HG02938 (cell line): ENCODE measurements at regions not wholly inside any gene's neighbourhood (a gene's known extent, or its start where the extent isn't known, plus 50 kb on each side); places are given as distances from the start of the nearest gene placed in this dataset.

Experiments used
- ATAC-seq: cut with Tn5 transposase; IDR thresholded peaks from one replicate; pipeline ENCODE4 v1.9.1; 2021; ENCODE audit warnings: mild to moderate bottlenecking, moderate library complexity; ENCODE audit not compliant: unreplicated experiment

DNA sequence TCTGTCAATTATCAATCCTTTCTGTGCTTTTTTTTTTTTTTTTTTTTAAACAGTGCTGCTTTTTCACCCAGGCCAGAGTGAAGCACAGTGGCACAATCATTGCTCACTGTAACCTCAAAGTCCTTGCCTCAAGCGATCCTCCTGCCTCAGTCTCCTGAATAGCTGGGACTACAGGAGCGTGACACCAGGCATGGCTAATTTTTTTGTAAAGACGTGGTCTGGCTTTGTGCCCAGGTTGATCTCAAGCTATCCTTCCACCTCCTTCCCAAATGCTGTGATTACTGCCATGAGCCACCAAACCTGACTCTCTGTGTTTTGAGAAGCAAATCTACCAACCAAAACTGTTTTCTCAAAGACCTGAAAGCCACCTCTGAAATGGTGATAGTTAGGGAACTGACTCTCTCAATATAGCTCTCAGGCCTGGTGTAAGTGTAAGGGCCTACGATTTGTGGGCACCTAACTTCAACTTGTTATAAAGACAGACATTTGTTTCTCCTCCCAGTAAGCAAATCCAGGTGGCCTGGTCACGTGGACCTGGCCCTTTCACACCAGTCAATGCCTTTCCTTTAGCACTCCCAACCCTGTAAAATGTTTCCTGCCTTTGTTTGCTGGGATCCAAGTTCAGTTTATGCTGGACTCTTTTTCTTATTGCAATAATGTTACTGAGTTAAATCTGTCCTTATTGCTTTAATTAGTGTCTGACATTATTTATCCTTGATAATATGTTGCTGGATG is 2015.9 kb downstream of the PCDH7 start:
- no peak for ATAC-seq

DNA sequence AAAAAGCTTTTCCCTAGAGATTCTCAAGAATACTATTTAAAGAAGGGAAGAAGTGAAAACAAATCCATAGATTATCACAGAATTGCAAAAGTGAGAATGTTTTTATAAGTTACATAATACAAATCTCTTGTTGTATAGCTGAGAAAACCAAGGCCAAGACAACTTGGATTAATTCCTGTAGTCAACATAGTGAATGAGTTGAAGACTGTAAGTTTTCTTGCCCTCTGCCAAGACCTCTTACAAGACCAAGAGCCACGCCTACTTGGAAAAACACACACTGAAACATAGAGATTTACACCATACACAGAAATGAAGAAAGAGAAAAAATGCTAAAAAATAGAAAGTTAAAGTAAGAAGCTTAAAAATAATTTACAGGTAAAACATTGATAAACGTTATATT is 2024.0 kb downstream of the PCDH7 start:
- ATAC-seq, result no peak

DNA sequence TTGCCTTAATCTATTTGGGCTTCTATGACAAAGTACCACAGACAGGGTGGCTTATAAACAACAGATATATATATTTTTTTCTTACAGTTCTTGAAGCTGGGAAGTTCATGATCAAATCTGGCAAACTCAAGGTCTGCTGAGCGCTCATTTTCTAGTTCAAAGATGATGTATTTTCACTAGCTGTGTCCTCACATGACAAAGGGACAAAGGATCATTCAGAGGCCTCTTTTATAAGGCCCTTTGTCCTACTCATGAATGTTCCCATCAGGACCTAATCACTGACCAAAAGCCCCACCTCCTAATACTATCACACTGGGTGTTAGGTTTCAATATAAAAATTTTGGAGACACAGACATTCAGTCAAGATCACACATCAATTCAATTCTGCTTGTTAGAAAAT is 2025.2 kb downstream of the PCDH7 start:
- no peak for ATAC-seq

DNA sequence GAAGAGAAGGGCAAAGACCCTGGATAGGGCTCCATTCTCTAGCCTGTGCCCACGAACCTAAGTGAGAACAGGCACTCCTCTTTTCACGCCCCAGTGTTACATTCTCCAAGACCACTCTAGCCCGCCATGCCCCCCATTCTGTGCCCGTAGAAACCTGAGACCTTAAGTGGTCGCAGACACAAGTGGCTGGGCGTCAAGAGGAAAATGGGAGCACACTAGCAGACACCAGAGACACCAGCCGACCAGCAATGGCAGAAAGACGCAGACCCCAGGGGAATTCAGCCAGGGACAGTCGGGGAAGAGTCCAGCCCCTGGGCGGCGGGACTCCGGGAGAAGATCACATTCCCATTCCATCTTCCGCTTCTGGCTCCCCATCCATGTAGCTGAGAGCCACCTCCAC is 2027.9 kb downstream of the PCDH7 start:
- ATAC-seq, result no peak

DNA sequence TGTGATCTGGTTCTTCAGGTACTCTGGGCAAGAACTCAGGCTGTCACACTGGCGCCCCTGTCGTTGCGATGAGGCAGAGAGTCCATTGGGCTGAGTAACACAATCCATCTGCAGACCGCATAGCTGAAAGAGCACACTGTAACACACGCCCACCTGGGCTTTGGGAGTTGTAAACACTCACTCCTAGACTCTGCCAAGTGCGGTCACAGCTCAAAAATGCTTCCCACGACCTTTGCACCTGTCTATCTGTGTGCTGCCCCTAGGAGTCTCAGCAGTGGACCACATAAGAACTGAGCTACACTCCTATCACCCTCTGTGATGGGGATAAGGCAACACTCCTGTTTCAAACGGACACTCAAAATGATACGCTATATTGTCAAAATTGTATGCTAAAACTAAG is 2028.3 kb downstream of the PCDH7 start:
- no peak for ATAC-seq

DNA sequence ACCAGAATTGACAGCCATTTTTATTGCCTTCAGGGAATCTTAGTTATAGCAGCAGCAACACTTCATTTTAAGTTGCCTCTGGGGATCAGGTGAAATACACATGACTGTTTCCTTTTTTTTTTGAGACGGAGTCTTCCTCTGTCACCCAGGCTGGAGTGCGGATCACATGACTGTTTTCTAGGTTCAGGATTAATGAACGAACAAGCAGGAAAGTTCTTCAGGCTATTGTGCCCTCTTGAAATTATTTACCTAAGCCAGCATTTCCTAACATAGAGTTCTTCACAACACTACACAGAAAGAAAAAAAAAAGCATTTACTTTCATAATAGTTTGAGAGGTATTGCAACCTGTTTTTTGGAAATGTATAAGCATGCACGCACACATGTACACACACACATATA is 2032.8 kb downstream of the PCDH7 start:
- ATAC-seq, result no peak

DNA sequence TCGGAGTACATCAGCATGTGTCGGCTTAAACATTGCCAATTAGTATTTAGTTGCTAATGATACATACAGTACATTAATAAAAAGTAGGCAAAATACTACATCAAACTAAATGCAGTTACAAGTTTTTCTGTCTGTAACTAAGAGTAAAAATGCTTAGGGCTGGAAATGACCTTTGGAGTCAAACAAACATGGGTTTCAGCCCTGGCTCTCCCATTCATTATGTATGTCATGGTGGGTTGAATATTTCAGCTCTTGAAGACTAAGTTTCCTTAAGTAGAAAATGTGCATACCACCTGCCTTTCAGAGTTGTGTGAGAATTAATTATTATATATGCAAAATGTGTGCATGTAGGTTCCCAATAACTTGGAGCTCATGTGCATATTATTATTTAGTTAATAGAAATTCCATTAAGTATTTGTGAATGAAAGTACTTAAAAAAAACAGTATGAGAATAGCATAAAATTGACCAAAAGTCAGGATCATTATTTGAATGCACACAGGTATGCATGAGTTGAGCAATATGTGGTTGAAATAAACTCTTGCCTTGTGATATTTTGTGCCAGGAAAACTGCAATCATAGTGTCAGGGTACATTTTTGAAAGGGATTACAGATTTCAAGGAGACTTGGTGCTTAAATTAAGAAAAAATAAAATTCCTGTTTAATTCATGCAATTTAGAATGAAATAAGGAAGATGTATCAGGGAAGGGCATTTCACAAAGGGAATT is 2048.7 kb downstream of the PCDH7 start:
- no peak for ATAC-seq

DNA sequence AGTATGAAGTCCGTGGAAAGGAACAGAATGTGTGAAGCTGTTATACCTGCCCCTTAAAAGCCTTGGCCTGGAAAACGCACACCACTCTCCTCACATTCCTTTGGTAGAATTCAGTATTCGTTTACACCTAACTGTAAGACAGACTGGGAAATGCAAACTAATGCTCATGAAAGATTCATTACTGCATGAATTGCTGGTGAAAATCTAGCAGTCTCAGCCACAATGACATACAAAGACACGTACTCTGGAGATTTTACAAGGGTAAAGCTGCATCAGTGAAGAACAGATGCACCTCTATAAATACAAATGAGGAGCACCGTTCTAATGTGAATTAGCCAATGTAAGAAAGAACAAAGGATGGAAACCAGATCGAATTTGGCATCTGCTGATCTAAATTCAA is 2051.3 kb downstream of the PCDH7 start:
- no peak for ATAC-seq

DNA sequence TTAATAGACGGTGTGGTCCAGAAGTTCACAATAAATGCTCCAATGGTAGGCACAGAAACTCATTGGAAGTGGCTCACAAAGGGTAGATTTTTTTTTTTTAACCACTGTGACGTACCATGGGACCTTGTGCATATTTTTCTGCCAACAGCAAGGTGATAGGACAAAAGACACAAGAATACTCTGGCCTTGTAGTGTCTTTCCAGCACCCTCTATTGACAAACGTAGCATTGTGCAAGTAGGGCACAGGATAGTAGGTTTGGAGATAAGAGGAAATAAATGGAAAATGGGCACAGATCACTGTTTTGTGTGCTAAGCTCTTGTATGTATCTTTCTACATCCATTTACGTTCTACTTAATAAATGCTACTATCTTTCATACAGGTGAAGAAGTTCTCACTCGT is 2054.9 kb downstream of the PCDH7 start:
- ATAC-seq, result no peak

DNA sequence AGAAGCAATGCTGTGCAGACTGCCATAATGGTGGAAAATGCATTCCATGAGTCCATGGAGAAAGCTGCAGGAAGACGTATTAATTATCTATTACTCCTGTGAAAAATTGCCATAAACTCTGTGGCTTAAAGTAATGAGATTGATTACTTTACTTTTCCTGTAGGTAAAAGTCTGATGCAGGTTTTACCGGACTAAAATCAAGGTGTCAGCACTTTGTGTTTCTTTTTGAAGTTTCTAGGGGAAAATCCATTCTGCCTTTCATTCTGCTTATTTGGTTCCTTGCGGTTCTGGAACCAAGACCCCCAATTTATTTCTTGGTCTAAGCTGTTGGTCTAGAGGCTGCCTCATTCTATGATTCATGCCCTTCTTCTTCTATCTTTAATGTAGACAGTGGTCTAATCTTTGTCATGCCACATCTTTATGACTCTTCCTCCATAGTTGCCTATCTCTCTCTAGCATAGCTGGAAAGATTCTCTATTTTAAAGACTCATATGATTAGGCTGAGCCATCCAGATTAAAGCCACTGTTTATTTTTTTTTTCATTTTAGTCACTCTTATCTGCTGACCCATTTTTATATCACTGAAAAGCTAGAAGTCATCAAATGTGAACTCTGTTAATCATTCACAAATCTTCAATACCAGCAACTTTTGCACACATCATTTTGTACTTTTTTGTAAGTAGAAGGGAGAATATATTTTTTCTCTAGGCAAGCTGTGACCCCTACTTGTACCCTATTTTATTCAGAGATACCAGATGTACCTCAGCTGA is 2056.4 kb downstream of the PCDH7 start:
- no peak for ATAC-seq

DNA sequence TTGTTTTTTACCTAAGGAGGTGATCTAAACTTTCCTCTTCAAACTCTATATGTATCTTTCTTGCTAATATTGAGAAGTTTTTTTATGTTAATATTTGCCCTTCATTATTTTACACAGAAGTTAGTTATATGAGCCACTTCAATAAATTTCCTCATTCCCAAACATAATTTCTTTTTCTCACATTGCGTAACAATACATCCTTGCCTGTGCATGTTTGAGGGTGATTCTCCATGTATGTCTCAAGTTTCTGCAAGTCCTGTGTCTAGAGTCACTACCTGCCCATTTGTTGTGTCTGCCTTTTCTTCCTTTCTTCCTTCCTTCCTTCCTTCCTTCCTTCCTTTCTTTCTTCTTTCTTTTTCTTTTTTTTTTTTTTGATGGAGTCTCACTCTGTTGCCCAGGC is 2057.9 kb downstream of the PCDH7 start:
- no peak for ATAC-seq

DNA sequence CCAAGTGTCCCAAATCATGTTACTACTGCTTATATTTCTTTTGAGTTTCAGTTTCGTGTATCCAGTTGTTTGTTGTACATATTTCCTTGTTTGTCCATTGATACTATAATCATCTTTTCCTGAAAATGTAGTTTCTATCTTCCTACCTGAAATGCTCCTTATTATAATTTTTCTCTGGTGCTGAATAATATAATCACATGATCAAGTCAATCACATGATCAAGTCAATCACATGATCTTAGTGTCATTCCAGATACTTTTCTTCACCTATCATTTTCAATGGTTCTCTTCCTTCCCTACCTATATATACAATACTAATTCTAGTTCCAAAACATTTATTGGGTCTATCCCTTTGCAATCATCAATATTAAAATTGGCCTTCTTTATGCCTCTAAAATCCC is 2058.8 kb downstream of the PCDH7 start:
- no peak for ATAC-seq

DNA sequence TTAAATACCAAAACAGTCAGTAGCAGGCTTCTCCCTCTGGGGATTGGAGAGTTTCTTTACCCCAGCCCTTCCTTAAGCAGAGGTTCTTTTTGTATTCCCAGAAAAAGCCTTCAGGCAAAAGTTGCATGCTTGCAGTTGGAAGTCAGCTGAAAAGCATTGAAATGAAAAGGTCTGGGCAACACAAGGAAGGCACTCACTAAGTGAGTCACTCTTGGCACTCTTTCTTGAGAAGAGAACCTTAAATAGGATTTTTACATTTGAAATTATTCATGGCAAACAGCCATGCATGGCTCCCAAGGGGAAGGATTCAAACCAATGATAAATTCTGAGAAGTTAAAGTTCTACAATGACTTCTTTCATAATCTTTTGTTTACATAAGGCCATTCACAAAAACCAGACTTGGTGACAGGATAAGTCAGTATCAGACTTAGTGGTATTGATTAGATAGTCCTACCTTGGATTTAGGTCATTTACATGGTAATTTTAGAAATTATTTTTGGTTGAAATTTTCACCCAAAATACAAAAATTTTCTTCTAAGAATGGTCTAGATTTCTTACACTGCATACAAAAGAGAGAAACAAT is 2068.9 kb downstream of the PCDH7 start:
- ATAC-seq, result no peak

DNA sequence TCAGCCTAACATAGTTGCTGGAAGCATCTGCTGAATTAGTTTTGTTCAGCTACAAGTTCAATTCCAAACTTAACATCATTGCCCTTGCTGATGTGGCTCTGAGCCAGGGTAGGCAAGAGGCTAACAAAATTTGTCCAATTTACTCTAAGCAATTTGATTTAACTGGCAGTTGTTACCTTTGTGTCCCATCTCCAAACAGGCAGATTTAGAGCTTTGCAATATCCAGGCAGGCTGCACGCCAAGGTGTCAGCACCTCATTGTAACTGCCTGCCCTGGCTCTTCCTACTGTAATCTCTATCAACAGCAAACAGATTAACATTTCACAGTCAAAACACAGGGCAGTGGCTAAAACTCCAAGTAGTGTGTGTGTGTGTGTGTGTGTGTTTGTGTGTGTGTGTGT is 2070.6 kb downstream of the PCDH7 start:
- ATAC-seq, result no peak

DNA sequence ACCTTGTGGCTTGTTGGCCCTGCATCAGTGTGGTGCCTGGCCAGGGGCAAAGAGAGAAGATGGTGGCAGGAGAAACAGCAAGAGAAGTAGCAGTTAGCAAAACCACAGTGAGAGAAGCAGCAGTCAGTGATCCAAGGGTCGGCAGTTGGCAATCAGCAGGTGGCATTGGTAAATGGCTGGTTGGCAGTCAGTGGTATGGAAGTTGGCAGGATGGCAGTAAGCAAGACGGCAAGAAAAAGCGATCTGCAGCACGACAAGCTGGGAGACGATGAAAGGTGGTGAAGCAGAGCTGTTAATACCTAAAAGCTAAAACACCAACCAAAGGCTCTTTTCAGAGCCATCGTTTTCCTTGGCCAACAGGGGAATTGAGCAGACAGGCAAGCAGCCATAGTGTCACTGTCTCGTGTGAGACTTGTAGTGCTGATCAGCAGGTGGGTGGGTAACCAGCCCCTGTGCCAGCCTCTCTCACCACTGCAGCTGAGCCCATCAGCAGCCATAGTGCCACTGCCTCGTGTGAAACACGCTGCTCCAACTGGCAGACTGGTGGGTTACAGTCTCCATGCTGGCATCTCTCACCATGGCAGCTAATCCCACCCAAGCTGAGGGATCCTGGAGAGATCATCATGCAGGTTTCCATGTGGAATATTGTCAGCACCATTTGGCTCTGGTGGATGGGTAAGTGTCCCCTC is 2078.4 kb downstream of the PCDH7 start:
- no peak for ATAC-seq

DNA sequence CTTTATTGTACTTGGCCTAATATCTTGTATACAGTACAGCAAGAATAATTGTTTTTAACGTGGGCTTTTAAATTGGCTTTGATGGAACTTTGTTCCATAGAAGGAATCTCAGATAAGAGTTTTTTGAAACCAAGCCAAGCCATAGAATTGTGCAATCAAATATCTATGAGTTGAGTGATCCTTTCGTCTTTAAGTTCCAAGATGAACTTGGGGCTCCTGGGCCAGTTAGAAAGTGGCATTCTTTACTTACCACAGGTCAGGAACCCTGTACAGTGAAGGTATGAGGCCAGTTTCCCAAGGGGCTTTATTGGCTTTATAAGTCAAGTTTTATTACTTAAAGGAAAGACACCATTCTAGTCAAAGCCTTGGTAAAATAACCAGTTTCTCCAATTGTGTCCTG is 2104.2 kb downstream of the PCDH7 start:
- ATAC-seq, result no peak

DNA sequence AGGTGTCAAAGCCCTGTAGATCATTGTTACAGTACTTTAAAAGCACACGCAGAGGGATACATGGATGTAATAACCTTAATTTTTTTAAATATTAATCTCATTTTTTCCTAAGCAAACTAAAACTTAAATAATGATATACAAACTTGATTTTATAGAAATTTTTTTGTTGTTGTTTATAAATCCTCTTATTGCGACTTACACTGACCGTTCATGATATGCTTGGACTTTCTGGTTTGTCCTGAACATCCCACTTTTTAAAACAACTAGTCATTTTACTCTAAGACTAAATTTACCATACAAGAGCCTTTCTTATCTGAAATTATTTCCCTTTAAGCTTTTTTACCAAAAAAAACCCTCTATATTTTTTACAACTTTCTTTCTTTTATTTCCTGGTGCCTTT is 2106.0 kb downstream of the PCDH7 start:
- no peak for ATAC-seq

DNA sequence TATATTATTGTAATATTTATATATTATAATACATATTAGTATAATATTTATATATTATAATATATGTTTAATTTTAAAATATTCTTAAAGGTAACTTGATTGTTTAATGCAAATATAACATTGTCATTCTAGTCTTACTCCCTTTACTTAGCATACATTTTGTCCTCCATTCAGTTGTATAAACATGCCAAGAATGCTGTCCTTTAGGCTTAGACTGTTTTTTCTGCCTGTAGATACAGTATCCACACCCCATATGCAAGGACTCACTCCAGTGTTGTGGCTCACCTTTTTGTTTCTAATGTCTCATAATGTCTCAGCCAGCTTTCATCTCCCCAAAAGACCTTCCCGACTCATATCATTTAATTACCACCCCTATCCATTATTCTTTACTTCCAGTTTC is 2110.0 kb downstream of the PCDH7 start:
- ATAC-seq, result no peak

DNA sequence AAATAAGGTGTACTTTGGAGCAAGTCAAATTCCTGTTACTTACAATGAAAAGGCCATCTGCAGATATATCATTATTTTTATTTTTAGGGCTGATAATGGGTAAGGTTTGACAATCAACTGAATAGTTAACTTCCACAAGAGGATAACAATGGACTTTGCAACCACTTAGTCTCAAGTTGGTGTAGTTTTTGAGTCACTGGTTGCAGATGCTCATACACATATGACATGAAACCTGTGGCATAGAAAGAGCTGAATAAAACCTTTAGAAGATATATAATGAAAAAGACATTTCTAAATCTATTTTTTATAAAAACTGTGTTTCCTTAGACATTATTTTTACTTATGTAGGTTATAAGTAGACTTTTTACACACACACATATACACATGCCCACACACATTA is 2110.9 kb downstream of the PCDH7 start:
- ATAC-seq, result no peak

DNA sequence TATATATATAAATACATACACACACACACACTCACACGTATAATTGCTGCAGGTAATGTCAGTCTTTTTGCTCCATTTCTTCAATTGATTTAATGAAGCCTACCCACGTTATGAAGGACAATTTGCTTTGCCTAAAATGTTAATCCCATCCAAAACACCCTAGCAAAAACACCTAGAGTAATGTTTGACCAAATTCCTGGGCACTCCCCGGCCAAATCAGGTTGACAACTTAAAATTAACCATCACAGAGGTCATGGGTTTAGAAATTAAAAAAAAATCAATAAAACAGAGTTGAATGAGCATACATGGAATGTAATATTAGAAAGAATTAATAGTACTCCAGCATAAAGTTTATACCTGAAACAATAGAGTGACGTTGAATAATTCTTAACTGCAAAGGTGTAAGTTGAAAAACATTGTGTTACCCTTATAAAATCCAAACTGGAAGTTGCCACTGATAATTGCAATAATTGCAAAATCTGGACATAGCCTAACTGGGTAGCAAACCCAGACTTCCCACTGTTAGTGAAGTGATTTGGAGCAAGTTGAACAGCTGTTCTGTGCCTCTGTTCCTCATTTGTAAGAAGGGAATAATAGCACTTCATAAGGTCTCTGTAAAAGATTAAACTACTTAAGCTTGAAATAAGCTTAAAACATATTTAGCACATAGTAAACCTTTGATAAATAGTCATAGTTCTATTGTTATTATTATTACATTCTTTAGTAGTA is 2120.5 kb downstream of the PCDH7 start:
- no peak for ATAC-seq
